Stomach (tissue), 8 donors: ENCODE measurements at regions not wholly inside any gene's neighbourhood (a gene's known extent, or its start where the extent isn't known, plus 50 kb on each side); places are given as distances from the start of the nearest gene placed in this dataset.
"Not testable (repeated sequence)": the region's sequence is repeated elsewhere in the genome, so short reads cannot be mapped to it uniquely, and the experiment has no call there.

Experiments
- DNase-seq, 2 donors: peaks; one replicate each; pipeline versions ENCODE4 v3.0.0 to v3.0.0-alpha.2; 2013 to 2019
- H3K27ac ChIP-seq, 5 donors: fragments of 200-600 bp in 4 of 5; sonication (generic) in 4 of 5; one replicate each; pipeline ENCODE4 v1.5.1; 2013 to 2019; ENCODE audit warnings: mild to moderate bottlenecking in 1 of 5, moderate library complexity in 1 of 5
- H3K27me3 ChIP-seq, 3 donors: fragments of 200-600 bp; sonication (generic); one replicate each; pipeline ENCODE4 v1.5.1; 2017 to 2019; ENCODE audit warnings: mixed run types in 1 of 3
- H3K36me3 ChIP-seq, 4 donors: fragments of 200-600 bp; sonication (generic); 1 replicate in 3 of 4; 2 replicates in 1 of 4; pipeline ENCODE4 v1.5.1; 2016 to 2019
- H3K4me1 ChIP-seq, 4 donors: fragments of 200-600 bp; sonication (generic); one replicate each; pipeline ENCODE4 v1.5.1; 2016 to 2019
- H3K4me3 ChIP-seq, 4 donors: fragments of 200-600 bp; sonication (generic) in 3 of 4; one replicate each; pipeline ENCODE4 v1.5.1; 2016 to 2019; ENCODE audit warnings: mild to moderate bottlenecking in 1 of 4
- H3K9me3 ChIP-seq, 4 donors: fragments of 200-600 bp; sonication (generic); one replicate each; pipeline ENCODE4 v1.5.1; 2016 to 2019
- EP300 ChIP-seq: sonication (generic); formaldehyde crosslinking; IDR thresholded peaks from one replicate; pipeline ENCODE4 v1.6.1; 2017; ENCODE audit warnings: antibody characterized with exemption
- POLR2A ChIP-seq, 4 donors: fragments of 450-650 bp; IDR thresholded peaks; one replicate each; pipeline ENCODE4 v1.6.1; 2016; ENCODE audit warnings: antibody characterized with exemption in 4 of 4, control low read depth in 2 of 4, mild to moderate bottlenecking in 1 of 4, moderate library complexity in 1 of 4
- POLR2AphosphoS5 ChIP-seq, 3 donors: sonication (generic); formaldehyde crosslinking; IDR thresholded peaks; one replicate each; pipeline ENCODE4 v1.6.1; 2016; ENCODE audit warnings: antibody characterized with exemption in 3 of 3
- WGBS, 5 donors: extraction: QIAGEN DNeasy Blood & Tissue Kit in 3 of 5; methylation state at CpG; one replicate each; pipeline versions ENCODE4 v1.1.5 to v1.1.7; 2013 to 2018; 5-methylcytosine and 5-hydroxymethylcytosine counted together
- intact Hi-C: fragments of 100-400 bp; cut with DNase I; formaldehyde crosslinking; loops from one replicate; pipeline ENCODE4 v1.15.1; 2023; ENCODE audit warnings: low total_unique reads
- TF ChIP-seq, protein P1 (sequence below), 7 experiments: fragments of 450-650 bp in 4 of 7; fragments of 200-600 bp in 3 of 7; sonication (generic) in 3 of 7; IDR thresholded peaks; one replicate each; pipeline ENCODE4 v1.5.1; 2016 to 2019; ENCODE audit warnings: antibody characterized with exemption in 7 of 7, control low read depth in 2 of 7, mild to moderate bottlenecking in 1 of 7
- donor health status: healthy with polysubstance abuse.
- donor health status: Bipolar disorder and iron deficiency.
- donor health status: healthy.

DNA sequence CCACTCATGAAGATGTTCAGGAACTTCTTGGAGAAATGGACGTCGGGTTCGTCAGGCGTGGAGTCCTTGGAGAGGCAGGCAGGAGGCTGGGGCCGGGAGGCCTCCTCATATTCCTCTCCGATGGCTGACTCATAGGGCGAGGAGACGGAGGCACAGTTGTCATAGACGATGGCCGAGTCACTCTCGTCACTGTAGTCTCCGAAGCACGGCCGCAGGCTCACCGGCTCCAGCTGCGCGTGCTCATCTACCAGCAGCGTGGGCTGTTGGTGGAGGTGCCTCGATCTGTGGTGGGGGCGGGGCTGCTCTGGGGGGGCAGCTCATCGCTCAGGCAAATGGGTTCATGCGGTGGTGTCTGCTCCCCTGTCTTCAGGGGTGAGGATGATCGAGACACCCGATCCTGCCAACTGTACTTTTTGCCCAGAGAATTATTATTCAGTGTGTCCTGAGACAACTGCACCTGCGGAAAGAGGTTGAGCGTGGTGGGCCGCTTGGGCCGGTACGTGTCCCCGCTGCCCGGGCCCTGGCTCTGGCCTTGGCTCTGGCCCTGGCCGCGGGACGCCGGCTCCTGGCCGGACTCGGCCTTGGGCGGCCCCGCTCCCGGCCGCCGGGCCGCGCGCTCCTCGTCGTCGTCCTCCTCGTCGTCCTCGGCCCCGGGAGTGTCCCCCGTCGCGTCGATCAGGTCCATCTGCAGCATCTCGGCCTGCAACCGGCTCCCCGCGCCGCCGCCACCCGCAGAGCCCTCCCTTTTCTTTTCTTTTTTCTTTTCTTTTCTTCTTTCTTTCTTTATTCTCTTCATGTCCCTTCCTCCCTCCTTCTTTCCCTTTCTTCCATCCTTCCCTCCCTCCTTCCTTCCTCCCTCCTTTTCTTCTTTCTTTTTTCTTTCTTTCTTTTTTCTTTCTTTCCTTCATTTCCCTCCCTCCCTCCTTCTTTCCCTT is 111.4 kb upstream of the PLEKHM1 start:
- WGBS, 5 donors, result 18 to 88% (median 86%) methylated on average over 13 to 28 of the region's 63 CpGs
- H3K27ac ChIP-seq, H3K4me1 ChIP-seq, intact Hi-C loops, H3K9me3 ChIP-seq, H3K4me3 ChIP-seq, DNase-seq, H3K27me3 ChIP-seq, H3K36me3 ChIP-seq: not testable (repeated sequence)

DNA sequence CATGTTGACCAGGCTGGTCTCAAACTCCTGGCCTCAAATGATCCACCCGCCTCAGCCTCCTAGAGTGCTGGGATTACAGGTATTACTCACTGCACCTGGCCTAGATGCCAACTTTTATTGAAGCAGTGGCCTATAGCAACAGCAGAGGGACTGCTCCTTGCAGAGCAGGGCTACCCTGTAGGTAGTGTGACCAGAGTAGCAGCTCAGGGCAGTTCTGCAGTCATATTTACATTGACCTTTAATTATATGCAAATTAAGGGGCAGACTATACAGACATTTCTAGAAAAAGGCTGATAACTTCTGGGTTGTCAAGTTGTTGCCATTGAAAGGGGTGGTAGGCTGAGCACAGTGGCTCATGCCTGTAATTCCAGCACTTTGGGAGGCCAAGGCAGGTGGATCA is 115.2 kb upstream of the PLEKHM1 start:
- H3K4me3 ChIP-seq, H3K27ac ChIP-seq, H3K36me3 ChIP-seq, DNase-seq, H3K4me1 ChIP-seq, H3K27me3 ChIP-seq, intact Hi-C loops, H3K9me3 ChIP-seq: not testable (repeated sequence)
- WGBS, 5 donors, result 80 to 100% (median 94%) methylated on average over 1 of the region's 1 CpG; no CpG with 5 or more reads in 1 of the 5 donors

DNA sequence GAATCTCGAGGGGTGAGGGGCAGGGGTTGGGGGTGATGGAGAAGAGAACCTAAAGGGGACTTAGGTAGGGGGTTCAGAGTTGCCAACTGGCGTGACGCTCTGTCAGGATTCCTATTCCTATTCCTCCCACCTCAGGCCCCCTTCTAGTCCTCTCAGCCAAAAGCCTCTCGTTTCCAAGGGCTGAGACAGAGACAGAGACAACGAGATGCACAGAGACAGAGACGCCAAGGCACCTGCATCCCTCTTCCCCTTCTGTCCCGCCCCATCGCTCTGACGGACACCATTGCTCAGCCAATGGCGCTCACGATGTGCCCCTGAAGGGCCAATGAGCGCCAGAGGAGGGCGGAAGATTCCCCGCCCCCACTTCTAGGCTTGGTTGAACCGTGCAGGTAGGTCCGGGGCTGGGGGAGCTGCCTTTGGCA is 129.5 kb upstream of the PLEKHM1 start:
- H3K36me3 ChIP-seq, result not testable (repeated sequence)
- TF ChIP-seq POLR2AphosphoS5 (IDR thresholded peaks at IDR 0.05), result peak in 1 of 3 donors; percentile 5
- 0 to 1% (median 1%) methylated on average over 9 to 15 of the region's 16 CpGs for WGBS, 5 donors

DNA sequence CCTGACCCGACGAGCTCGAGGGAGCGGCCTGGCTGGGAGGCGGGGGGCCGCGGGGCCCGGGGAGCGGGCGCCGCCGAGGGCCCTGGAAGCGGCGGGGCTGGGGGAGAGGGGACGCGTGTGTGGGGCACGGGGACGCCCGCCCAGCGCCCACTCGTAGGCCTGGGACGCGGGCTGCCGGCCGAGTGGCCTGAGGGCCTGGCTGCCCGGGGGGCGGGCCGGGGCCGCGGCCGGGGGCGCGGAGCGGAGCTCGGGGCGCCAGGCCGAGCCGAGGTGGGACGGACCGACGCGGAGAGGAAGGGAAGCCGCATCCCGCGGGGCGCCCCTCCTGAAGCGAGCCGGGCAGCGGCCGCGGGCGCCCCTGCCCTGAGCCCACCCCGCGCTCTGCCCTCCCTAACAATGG is 129.9 kb upstream of the PLEKHM1 start:
- H3K9me3 ChIP-seq, H3K36me3 ChIP-seq, H3K27me3 ChIP-seq, H3K4me1 ChIP-seq, intact Hi-C loops: not testable (repeated sequence)
- Histone ChIP-seq H3K27ac (peak overlapping the region in 2 of 5 donors; percentile 73 to 77), H3K4me3 (peak overlapping the region; percentile 65 to 73 (median 69))
- peak in 1 of 2 donors; percentile 42 for DNase-seq
- 0 to 1% (median 0%) methylated on average over 2 to 52 of the region's 54 CpGs; no CpG with 5 or more reads in 2 of the 5 donors for WGBS, 5 donors

More for the DNA sequence above, 129.5 kb upstream of the PLEKHM1 start:
- H3K4me1 ChIP-seq, intact Hi-C loops, H3K27me3 ChIP-seq, H3K9me3 ChIP-seq: not testable (repeated sequence)
- Histone ChIP-seq H3K27ac (peak overlapping the region in 2 of 5 donors; percentile 73 to 77), H3K4me3 (peak overlapping the region; percentile 65 to 73 (median 69))
- peak; percentile 84 to 87 for DNase-seq

DNA sequence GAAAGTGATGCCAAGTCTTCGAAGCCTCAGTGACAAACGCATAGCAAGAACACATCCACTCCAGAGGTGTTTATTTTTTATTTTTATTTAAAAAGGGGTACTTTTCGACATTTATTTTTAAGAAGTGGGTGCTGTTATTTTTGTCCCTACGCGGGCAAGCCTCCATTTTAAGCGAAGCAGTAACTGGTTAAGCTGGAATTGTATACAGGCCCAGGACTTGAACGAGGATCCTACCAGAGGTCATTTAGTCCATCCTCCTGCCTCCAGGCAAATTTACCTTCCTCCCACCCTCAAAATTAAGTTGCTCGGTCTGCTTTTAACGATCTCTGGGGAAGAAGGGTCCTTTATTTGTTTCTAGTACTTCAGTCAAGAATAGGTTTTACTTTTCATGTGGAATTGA is 130.6 kb upstream of the PLEKHM1 start:
- intact Hi-C loops, H3K36me3 ChIP-seq, H3K4me1 ChIP-seq, H3K27me3 ChIP-seq, H3K27ac ChIP-seq, DNase-seq, H3K9me3 ChIP-seq: not testable (repeated sequence)
- 14 to 32% (median 19%) methylated on average over 3 to 7 of the region's 9 CpGs for WGBS, 5 donors
- H3K4me3 ChIP-seq, result peak overlapping the region; percentile 11 to 73 (median 68)

DNA sequence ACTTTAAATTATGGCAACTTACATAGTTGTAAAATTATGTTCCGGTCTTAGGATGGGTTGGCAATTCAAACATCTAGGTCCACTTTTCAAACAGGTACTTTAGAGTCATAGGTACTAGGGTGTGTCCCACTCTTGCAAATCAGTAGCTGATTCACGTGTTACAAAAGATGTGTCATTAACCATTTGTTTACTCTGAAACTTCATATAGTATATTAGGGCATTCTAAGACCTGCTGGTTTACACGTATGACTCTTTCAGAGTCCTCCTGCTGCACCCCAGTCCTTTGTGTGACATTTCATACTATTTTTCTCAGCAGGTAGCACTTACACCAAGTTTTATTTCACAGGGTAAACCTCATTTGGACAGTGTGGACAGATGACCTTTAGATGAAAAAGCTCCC is 131.8 kb upstream of the PLEKHM1 start:
- intact Hi-C loops, H3K4me3 ChIP-seq, DNase-seq, H3K4me1 ChIP-seq, H3K27me3 ChIP-seq, H3K9me3 ChIP-seq, H3K27ac ChIP-seq: not testable (repeated sequence)
- peaks cover under 1 to 17% (median 16%) of the 10 kb centered on the region in 4 donors for H3K36me3 ChIP-seq
- WGBS, 5 donors, result 20 to 57% (median 31%) methylated on average over 1 to 2 of the region's 3 CpGs; no CpG with 5 or more reads in 1 of the 5 donors

DNA sequence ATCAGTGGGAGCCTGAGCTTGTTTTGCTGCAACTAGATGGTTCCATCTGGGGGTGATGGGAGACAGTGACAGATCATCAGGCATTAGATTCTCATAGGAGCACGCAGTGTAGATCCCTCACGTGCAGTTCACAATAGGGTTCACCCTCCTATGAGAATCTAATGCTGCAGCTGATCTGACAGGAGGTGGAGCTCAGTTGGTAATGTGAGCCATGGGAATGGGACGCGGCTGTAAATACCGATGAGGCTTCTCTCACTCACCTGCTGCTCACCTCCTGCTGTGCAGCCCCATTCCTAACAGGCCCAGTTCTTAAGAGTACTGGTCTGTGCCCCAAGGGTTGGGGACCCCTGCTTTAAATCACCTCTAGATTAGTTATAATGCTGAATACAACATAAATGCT is 137.5 kb upstream of the PLEKHM1 start:
- no peak for DNase-seq
- intact Hi-C loops, result no loop called here
- 78 to 86% (median 82%) methylated on average over 5 of the region's 5 CpGs for WGBS, 5 donors
- Histone ChIP-seq H3K27me3 (no peaks in the 10 kb centered on the region), H3K4me1 (no peaks in the 10 kb centered on the region), H3K4me3 (no peak overlapping the region), H3K27ac (no peak overlapping the region), H3K36me3 (peaks cover 32 to 72% (median 70%) of the 10 kb centered on the region in 4 donors), H3K9me3 (no peaks in the 10 kb centered on the region)
- TF ChIP-seq, protein P1, sequence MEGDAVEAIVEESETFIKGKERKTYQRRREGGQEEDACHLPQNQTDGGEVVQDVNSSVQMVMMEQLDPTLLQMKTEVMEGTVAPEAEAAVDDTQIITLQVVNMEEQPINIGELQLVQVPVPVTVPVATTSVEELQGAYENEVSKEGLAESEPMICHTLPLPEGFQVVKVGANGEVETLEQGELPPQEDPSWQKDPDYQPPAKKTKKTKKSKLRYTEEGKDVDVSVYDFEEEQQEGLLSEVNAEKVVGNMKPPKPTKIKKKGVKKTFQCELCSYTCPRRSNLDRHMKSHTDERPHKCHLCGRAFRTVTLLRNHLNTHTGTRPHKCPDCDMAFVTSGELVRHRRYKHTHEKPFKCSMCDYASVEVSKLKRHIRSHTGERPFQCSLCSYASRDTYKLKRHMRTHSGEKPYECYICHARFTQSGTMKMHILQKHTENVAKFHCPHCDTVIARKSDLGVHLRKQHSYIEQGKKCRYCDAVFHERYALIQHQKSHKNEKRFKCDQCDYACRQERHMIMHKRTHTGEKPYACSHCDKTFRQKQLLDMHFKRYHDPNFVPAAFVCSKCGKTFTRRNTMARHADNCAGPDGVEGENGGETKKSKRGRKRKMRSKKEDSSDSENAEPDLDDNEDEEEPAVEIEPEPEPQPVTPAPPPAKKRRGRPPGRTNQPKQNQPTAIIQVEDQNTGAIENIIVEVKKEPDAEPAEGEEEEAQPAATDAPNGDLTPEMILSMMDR (IDR thresholded peaks at IDR 0.05), result no peak
- TF ChIP-seq EP300, result no peak
- TF ChIP-seq POLR2AphosphoS5 (IDR thresholded peaks at IDR 0.05), result no peak
- no peak for TF ChIP-seq POLR2A (IDR thresholded peaks at IDR 0.05)
